ENCODE measurements at regions not wholly inside any gene's neighbourhood (a gene's known extent, or its start where the extent isn't known, plus 50 kb on each side); places are given as distances from the start of the nearest gene placed in this dataset.
A peak's percentile ranks its signal among the peaks of the same experiment; 100 is the strongest.
"Not testable (repeated sequence)": the region's sequence is repeated elsewhere in the genome, so short reads cannot be mapped to it uniquely, and the experiment has no call there.

GRCh38 chr15:59779110-59779509 lies 90.0 kb upstream of the BNIP2 start:
- Histone ChIP-seq H4K20me1 (ENCODE audit: insufficient read depth, low read length) (no peaks in the 10 kb centered on the region), H3K79me2 (ENCODE audit: low read length) (no peaks in the 10 kb centered on the region), H3K4me3 (ENCODE audit: low read length) (no peak overlapping the region), H3K36me3 (replicated peaks; ENCODE audit: low read depth, low read length) (no peaks in the 10 kb centered on the region), H3K9me3 (ENCODE audit: insufficient read depth, low read length) (no peaks in the 10 kb centered on the region), H3K27ac (ENCODE audit: low read length) (no peak overlapping the region), H3K4me1 (ENCODE audit: low read length) (no peaks in the 10 kb centered on the region), H3K27me3 (ENCODE audit: low read depth, low read length) (0 out of 2 replicates have a peak, but pooled peaks cover 2% of the 10 kb centered on the region), H2AFZ (ENCODE audit: low read depth, low read length) (no peak overlapping the region), H3K9ac (ENCODE audit: low read length) (no peak overlapping the region), H3K4me2 (ENCODE audit: low read length) (no peak overlapping the region)
- no peak for TF ChIP-seq EZH2phosphoT487 (IDR thresholded peaks at IDR 0.05; ENCODE audit: low read depth)
- no peak for TF ChIP-seq CTCF (IDR thresholded peaks at IDR 0.05; ENCODE audit: low read depth, low read length)

DNA sequence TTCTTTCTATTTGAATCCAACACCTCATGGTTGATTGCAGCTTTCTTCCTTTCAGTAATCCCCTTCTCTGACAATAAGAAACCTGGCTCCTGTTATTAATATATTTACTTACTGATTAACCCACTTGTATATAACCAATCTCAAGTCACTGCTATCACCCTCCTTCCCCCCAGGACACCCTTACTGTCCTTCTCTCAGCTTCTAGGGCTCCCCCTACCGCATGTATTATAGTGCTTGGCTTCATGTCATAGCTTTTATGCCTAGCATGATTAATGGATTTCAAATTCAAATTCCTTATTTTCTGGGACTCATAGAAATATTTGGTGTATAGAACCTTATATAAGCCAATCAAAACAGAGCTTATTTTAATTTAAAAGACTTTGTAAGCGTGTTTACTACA lies 75.7 kb upstream of the BNIP2 start:
- Histone ChIP-seq H3K9ac (ENCODE audit: low read length) (no peak overlapping the region), H3K4me3 (ENCODE audit: low read length) (no peak overlapping the region), H3K79me2 (ENCODE audit: low read length) (no peaks in the 10 kb centered on the region), H4K20me1 (ENCODE audit: insufficient read depth, low read length) (no peaks in the 10 kb centered on the region), H3K36me3 (replicated peaks; ENCODE audit: low read depth, low read length) (no peaks in the 10 kb centered on the region), H3K4me2 (ENCODE audit: low read length) (peak overlapping the region; percentile 50), H3K4me1 (ENCODE audit: low read length) (peaks cover 7% of the 10 kb centered on the region; the same call in 1 of the 2 replicates), H2AFZ (ENCODE audit: low read depth, low read length) (no peak overlapping the region), H3K9me3 (ENCODE audit: insufficient read depth, low read length) (no peaks in the 10 kb centered on the region), H3K27me3 (ENCODE audit: low read depth, low read length) (peaks cover 27% of the 10 kb centered on the region), H3K27ac (ENCODE audit: low read length) (no peak overlapping the region)
- no peak for TF ChIP-seq EZH2phosphoT487 (IDR thresholded peaks at IDR 0.05; ENCODE audit: low read depth)
- TF ChIP-seq CTCF (IDR thresholded peaks at IDR 0.05; ENCODE audit: low read depth, low read length), result peak; percentile 44

GRCh38 chr15:59762558-59762957 lies 73.4 kb upstream of the BNIP2 start:
- no peak overlapping the region for H3K4me3 ChIP-seq (ENCODE audit: low read length)
- H3K9ac ChIP-seq (ENCODE audit: low read length), result no peak overlapping the region
- H2AFZ ChIP-seq (ENCODE audit: low read depth, low read length), result no peak overlapping the region
- no peak overlapping the region for H3K4me2 ChIP-seq (ENCODE audit: low read length)
- no peaks in the 10 kb centered on the region for H4K20me1 ChIP-seq (ENCODE audit: insufficient read depth, low read length)
- H3K27me3 ChIP-seq (ENCODE audit: low read depth, low read length), result peaks cover 37% of the 10 kb centered on the region
- H3K79me2 ChIP-seq (ENCODE audit: low read length), result no peaks in the 10 kb centered on the region
- peaks cover 7% of the 10 kb centered on the region; the same call in 1 of the 2 replicates for H3K4me1 ChIP-seq (ENCODE audit: low read length)
- H3K36me3 ChIP-seq (replicated peaks; ENCODE audit: low read depth, low read length), result no peaks in the 10 kb centered on the region
- no peak overlapping the region for H3K27ac ChIP-seq (ENCODE audit: low read length)
- no peak for TF ChIP-seq EZH2phosphoT487 (IDR thresholded peaks at IDR 0.05; ENCODE audit: low read depth)
- TF ChIP-seq CTCF (IDR thresholded peaks at IDR 0.05; ENCODE audit: low read depth, low read length), result no peak
- no peaks in the 10 kb centered on the region for H3K9me3 ChIP-seq (ENCODE audit: insufficient read depth, low read length)

DNA sequence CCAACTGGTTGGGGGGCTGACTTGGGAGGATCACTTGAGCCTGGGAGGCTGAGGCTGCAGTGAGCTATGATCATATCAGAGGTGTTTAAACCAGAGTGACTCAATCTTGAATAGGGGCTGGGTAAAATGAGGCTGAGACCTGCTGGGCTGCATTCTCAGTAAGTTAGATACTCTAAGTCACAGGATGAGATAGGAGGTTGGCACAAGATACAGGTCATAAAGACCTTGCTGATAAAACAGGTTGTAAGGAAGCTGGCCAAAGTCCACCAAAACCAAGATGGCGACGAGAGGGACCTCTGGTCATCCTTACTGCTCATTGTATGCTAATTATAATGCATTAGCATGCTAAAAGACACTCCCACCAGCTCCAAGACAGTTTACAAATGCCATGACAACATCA lies 71.1 kb upstream of the BNIP2 start:
- peaks cover 24% of the 10 kb centered on the region for H3K27me3 ChIP-seq (ENCODE audit: low read depth, low read length)
- H3K4me2 ChIP-seq (ENCODE audit: low read length); H2AFZ ChIP-seq (ENCODE audit: low read depth, low read length); H3K27ac ChIP-seq (ENCODE audit: low read length); H3K79me2 ChIP-seq (ENCODE audit: low read length); H3K4me3 ChIP-seq (ENCODE audit: low read length); H3K4me1 ChIP-seq (ENCODE audit: low read length); H3K9ac ChIP-seq (ENCODE audit: low read length); H4K20me1 ChIP-seq (ENCODE audit: insufficient read depth, low read length); H3K36me3 ChIP-seq (replicated peaks; ENCODE audit: low read depth, low read length); H3K9me3 ChIP-seq (ENCODE audit: insufficient read depth, low read length): not testable (repeated sequence)

Measured in OCI-LY3 (cell line).